Esophagus squamous epithelium (tissue), 5 donors: ENCODE measurements at regions not wholly inside any gene's neighbourhood (a gene's known extent, or its start where the extent isn't known, plus 50 kb on each side); places are given as distances from the start of the nearest gene placed in this dataset.

Source experiments
- DNase-seq: peaks from one replicate; lab custom pipeline; 2025; lab: John Stamatoyannopoulos, UW
- H3K27ac ChIP-seq, 4 donors: fragments of 200-600 bp; sonication (generic); one replicate each; pipeline ENCODE4 v1.5.1; 2016 to 2019; ENCODE audit warnings: mild to moderate bottlenecking in 1 of 4
- H3K27me3 ChIP-seq, 4 donors: fragments of 200-600 bp; sonication (generic); 1 replicate in 3 of 4; 2 replicates in 1 of 4; pipeline versions ENCODE4 v1.5.1 to v1.6.0; 2017 to 2021; ENCODE audit warnings: antibody characterized with exemption in 1 of 4
- H3K36me3 ChIP-seq, 3 donors: fragments of 200-600 bp; sonication (generic); one replicate each; pipeline ENCODE4 v1.5.1; 2016 to 2019
- H3K4me1 ChIP-seq, 3 donors: fragments of 200-600 bp; sonication (generic); one replicate each; pipeline ENCODE4 v1.5.1; 2017 to 2019
- H3K4me3 ChIP-seq, 4 donors: fragments of 200-600 bp; sonication (generic); 1 replicate in 3 of 4; 2 replicates in 1 of 4; pipeline ENCODE4 v1.5.1; 2016 to 2019; ENCODE audit warnings: mild to moderate bottlenecking in 2 of 4, moderate library complexity in 1 of 4
- H3K9me3 ChIP-seq, 3 donors: fragments of 200-600 bp; sonication (generic); one replicate each; pipeline ENCODE4 v1.5.1; 2016 to 2019
- POLR2A ChIP-seq, 4 donors: fragments of 450-650 bp; IDR thresholded peaks; one replicate each; pipeline ENCODE4 v1.6.1; 2017; ENCODE audit warnings: antibody characterized with exemption in 4 of 4, mild to moderate bottlenecking in 4 of 4, moderate library complexity in 3 of 4
- WGBS, 2 donors: methylation state at CpG; one replicate each; pipeline ENCODE4 v1.1.5; 2018; 5-methylcytosine and 5-hydroxymethylcytosine counted together
- intact Hi-C: fragments of 100-400 bp; cut with DNase I; formaldehyde crosslinking; loops from one replicate; pipeline ENCODE4 v1.15.0; 2022
- TF ChIP-seq, protein P1 (sequence below), 6 experiments: fragments of 450-650 bp in 4 of 6; fragments of 200-600 bp in 2 of 6; sonication (generic) in 2 of 6; IDR thresholded peaks; one replicate each; pipeline ENCODE4 v1.5.1; 2016 to 2019; ENCODE audit warnings: antibody characterized with exemption in 6 of 6, mild to moderate bottlenecking in 4 of 6, moderate library complexity in 4 of 6
- donor health status: DM: yes; HTN: yes; CAD: no.

DNA sequence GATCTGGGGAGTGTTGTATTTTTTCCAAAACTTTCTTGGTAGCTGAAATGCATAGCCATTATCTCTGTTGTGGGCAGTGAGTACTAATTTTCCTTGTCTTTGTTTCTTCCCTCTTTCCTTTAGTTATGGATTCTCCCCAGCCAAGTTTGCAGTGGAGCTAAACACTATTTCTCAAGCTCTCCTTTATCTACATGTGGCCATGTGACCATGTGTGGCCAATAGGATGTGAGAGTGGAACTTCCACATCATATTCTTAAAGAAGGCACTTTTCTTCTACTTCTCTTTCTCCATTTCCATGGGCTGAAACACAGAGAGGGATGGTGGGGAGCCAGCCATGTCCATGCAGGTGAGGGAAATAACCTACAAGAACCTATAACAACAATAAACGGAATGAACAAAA lies 230.8 kb downstream of the CTH start:
- no peak overlapping the region for H3K27ac ChIP-seq
- no peak for TF ChIP-seq POLR2A (IDR thresholded peaks at IDR 0.05)
- H3K4me1 ChIP-seq = no peaks in the 10 kb centered on the region
- intact Hi-C loops = no loop called here
- no peak overlapping the region for H3K4me3 ChIP-seq
- no peak for DNase-seq
- WGBS, 2 donors = 69 to 80% methylated on average over 1 of the region's 1 CpG
- H3K9me3 ChIP-seq = no peaks in the 10 kb centered on the region
- H3K27me3 ChIP-seq = no peaks in the 10 kb centered on the region
- H3K36me3 ChIP-seq = no peaks in the 10 kb centered on the region

DNA sequence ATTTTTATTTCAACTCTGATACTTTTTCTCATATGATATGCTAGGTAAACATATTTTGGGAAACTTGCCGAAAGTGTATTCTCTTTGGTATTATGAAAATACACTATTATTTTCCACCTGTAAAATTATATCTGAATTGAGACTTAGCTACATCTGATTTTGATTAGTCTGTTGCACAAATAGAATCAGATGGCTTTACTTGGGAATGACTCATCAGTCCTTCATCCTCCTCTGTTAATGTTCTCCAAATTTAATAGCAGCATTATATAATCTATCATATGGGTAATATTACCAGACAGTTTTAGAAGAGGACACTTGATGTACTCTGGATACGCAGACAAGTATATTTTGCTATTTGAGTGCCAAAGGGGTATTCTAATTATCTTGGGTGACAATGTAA lies 245.3 kb downstream of the CTH start:
- Histone ChIP-seq H3K4me1 (no peaks in the 10 kb centered on the region), H3K36me3 (no peaks in the 10 kb centered on the region), H3K9me3 (no peaks in the 10 kb centered on the region), H3K27me3 (no peaks in the 10 kb centered on the region), H3K27ac (no peak overlapping the region), H3K4me3 (no peak overlapping the region)
- TF ChIP-seq, protein P1, sequence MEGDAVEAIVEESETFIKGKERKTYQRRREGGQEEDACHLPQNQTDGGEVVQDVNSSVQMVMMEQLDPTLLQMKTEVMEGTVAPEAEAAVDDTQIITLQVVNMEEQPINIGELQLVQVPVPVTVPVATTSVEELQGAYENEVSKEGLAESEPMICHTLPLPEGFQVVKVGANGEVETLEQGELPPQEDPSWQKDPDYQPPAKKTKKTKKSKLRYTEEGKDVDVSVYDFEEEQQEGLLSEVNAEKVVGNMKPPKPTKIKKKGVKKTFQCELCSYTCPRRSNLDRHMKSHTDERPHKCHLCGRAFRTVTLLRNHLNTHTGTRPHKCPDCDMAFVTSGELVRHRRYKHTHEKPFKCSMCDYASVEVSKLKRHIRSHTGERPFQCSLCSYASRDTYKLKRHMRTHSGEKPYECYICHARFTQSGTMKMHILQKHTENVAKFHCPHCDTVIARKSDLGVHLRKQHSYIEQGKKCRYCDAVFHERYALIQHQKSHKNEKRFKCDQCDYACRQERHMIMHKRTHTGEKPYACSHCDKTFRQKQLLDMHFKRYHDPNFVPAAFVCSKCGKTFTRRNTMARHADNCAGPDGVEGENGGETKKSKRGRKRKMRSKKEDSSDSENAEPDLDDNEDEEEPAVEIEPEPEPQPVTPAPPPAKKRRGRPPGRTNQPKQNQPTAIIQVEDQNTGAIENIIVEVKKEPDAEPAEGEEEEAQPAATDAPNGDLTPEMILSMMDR (IDR thresholded peaks at IDR 0.05) = no peak
- no peak for TF ChIP-seq POLR2A (IDR thresholded peaks at IDR 0.05)
- DNase-seq = no peak
- intact Hi-C loops = no loop called here
- 80 to 88% methylated on average over 2 of the region's 2 CpGs for WGBS, 2 donors

DNA sequence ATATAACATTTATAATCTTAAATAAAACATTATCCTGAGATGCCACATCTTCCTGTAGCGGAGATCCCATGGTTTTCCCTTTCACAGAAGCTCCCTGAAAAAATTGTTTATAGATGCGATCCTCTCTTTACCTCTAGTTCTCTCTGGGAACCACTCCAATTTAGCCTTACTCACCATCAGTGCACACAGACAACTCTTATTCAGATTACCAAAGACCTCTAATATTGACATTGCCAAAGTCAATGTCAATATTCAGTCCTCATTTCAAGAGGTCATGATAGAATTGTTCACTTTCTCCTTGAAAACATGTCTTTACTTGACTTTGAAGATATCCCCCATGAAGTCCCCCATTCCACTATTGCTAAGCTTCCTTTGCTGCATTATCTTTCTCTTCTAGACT lies 248.8 kb downstream of the CTH start:
- DNase-seq = no peak
- Histone ChIP-seq H3K4me3 (no peak overlapping the region), H3K4me1 (no peaks in the 10 kb centered on the region), H3K9me3 (no peaks in the 10 kb centered on the region), H3K27ac (no peak overlapping the region), H3K36me3 (no peaks in the 10 kb centered on the region), H3K27me3 (no peaks in the 10 kb centered on the region)
- WGBS, 2 donors = 57 to 86% methylated on average over 2 of the region's 2 CpGs
- TF ChIP-seq POLR2A (IDR thresholded peaks at IDR 0.05) = no peak
- TF ChIP-seq, protein P1 (IDR thresholded peaks at IDR 0.05) = no peak
- intact Hi-C loops = no loop called here

DNA sequence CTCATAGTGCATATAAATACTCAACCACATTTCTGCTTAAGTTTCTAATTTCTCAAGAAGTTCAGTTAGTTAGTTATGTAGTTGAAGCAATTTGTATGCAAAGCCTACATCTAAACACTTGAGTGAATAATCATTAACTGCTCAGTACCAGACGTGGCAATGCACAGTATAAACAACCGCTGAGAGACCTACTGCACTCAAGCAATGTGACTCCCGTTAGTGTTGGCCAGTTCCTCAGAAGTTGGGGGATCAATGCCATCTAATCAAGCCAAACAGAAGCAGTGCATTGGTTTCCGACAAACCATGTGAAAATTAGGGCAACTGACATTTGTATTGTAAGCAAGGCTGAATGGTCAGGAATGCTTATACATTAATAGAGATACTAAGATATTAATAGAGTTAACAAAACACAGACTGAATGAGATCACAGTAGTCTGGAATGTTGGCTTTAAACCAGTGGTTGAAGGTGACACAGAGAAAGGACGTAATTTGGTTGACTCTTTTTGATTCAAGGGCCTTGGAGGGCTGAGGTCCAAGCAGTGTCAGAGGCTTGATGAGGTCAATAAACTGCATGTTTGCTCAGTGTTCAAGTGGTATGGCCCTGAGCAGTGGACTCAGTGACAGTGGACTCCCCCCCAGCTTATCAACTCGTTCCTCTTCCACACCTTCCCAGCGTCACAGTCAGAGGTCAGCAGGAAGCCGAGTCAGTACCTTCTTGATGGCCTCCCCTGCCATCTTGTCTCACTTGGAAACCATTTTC lies 255.5 kb downstream of the CTH start:
- WGBS, 2 donors = 49 to 53% methylated on average over 8 of the region's 8 CpGs
- DNase-seq = no peak
- no peaks in the 10 kb centered on the region for H3K9me3 ChIP-seq
- TF ChIP-seq, protein P1 (IDR thresholded peaks at IDR 0.05) = no peak
- TF ChIP-seq POLR2A (IDR thresholded peaks at IDR 0.05) = no peak
- no peak overlapping the region for H3K4me3 ChIP-seq
- no peaks in the 10 kb centered on the region for H3K4me1 ChIP-seq
- no peaks in the 10 kb centered on the region for H3K27me3 ChIP-seq
- intact Hi-C loops = no loop called here
- H3K27ac ChIP-seq = no peak overlapping the region
- H3K36me3 ChIP-seq = no peaks in the 10 kb centered on the region

DNA sequence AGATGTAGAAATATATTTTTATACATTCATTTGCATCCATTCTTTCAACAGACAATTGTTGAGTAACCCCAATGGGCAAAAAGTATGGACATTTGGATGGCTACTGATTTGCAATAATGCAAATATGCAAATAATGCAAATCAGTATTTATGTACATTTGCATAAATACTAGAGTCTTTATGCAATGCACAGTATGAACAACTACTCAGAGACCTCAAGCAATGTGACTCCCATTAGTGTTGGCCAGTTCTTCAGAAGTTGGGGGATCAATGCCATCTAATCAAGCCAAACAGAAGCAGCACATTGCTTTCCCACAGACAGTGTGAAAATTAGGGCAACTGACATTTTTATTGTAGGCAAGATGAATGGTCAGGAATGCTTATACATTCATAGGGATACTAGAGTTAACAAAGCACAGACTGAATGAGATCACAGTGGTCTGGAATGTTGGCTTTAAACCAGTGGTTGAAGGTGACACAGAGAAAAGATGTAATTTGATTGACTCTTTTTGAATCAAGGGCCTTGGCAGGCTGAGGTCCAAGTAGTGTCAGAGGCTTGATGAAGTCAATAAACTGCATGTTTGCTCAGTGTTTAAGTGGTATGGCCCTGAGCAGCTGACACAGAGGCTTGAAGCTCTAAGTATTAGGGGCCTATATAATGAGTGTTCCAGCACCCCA lies 256.6 kb downstream of the CTH start:
- no peak for DNase-seq
- intact Hi-C loops = no loop called here
- TF ChIP-seq POLR2A (IDR thresholded peaks at IDR 0.05) = no peak
- TF ChIP-seq, protein P1 (IDR thresholded peaks at IDR 0.05) = no peak
- no peak overlapping the region for H3K27ac ChIP-seq
- H3K27me3 ChIP-seq = no peaks in the 10 kb centered on the region
- no peaks in the 10 kb centered on the region for H3K4me1 ChIP-seq
- no peak overlapping the region for H3K4me3 ChIP-seq
- H3K36me3 ChIP-seq = no peaks in the 10 kb centered on the region
- H3K9me3 ChIP-seq = no peaks in the 10 kb centered on the region
